HEK293 (cell line): ENCODE measurements at regions not wholly inside any gene's neighbourhood (a gene's known extent, or its start where the extent isn't known, plus 50 kb on each side); places are given as distances from the start of the nearest gene placed in this dataset.

ENCODE experiments used
- CTCF ChIP-seq: fragments of 450-650 bp; formaldehyde crosslinking; IDR thresholded peaks from 2 replicates; pipeline ENCODE4 v1.5.1; 2016; ENCODE audit warnings: missing biosample characterization, missing genetic modification characterization
- TCF7L2 ChIP-seq: IDR thresholded peaks from 2 replicates; pipeline ENCODE4 v1.6.1; 2011; ENCODE audit warnings: low read depth, mild to moderate bottlenecking, inconsistent platforms, low read length, moderate library complexity, borderline replicate concordance
- ZBTB21 ChIP-seq: fragments of 450-650 bp; formaldehyde crosslinking; IDR thresholded peaks from 2 replicates; pipeline ENCODE4 v1.5.1; 2017; ENCODE audit warnings: missing biosample characterization, missing genetic modification characterization

- TF ChIP-seq TCF7L2 (no peak), CTCF (tag by site-specific recombination) (no peak), ZBTB21 (no peak)
These were observed 752.9 kb upstream of the SEMA6A start for GRCh38 chr5:117327511-117327910.
